DND-41 (cell line): ENCODE measurements at regions not wholly inside any gene's neighbourhood (a gene's known extent, or its start where the extent isn't known, plus 50 kb on each side); places are given as distances from the start of the nearest gene placed in this dataset.

ENCODE experiments used
- CTCF ChIP-seq: IDR thresholded peaks from 2 replicates; pipeline ENCODE4 v1.5.1; 2012; ENCODE audit warnings: borderline replicate concordance, low read length, moderate library complexity, mild to moderate bottlenecking; ENCODE audit not compliant: poor library complexity, severe bottlenecking; ENCODE audit errors: extremely low read depth
- EZH2 ChIP-seq: IDR thresholded peaks from 3 replicates; pipeline ENCODE4 v1.6.1; 2012; ENCODE audit warnings: borderline replicate concordance, low read depth, mild to moderate bottlenecking, moderate library complexity, low read length, inconsistent platforms; ENCODE audit not compliant: severe bottlenecking

- no peak for TF ChIP-seq CTCF
- no peak for TF ChIP-seq EZH2
Measured at GRCh38 chr3:31057891-31058290, 163.4 kb upstream of the GADL1 start.
